Mesendoderm (in vitro differentiated cells): ENCODE measurements at regions not wholly inside any gene's neighbourhood (a gene's known extent, or its start where the extent isn't known, plus 50 kb on each side); places are given as distances from the start of the nearest gene placed in this dataset.
"Not testable (repeated sequence)": the region's sequence is repeated elsewhere in the genome, so short reads cannot be mapped to it uniquely, and the experiment has no call there.

ENCODE experiments used
- DNase-seq: peaks from one replicate; pipeline ENCODE4 v3.0.0; 2013
- H2AK5ac ChIP-seq: 2 replicates; pipeline ENCODE4 v1.6.1; 2013; ENCODE audit warnings: low read length, inconsistent platforms
- H2BK120ac ChIP-seq: 2 replicates; pipeline ENCODE4 v1.6.1; 2013; ENCODE audit warnings: low read depth, mild to moderate bottlenecking, low read length, moderate library complexity, mixed read lengths
- H2BK15ac ChIP-seq: replicated peaks from 2 replicates; pipeline ENCODE4 v1.6.1; 2013; ENCODE audit warnings: low read depth, mild to moderate bottlenecking, moderate library complexity
- H2BK5ac ChIP-seq: 2 replicates; pipeline ENCODE4 v1.6.1; 2013; ENCODE audit warnings: low read length, inconsistent platforms
- H3K18ac ChIP-seq: 2 replicates; pipeline ENCODE4 v1.6.1; 2013; ENCODE audit warnings: mild to moderate bottlenecking, low read length, mixed read lengths
- H3K23ac ChIP-seq: one replicate; pipeline ENCODE4 v1.6.1; 2013; ENCODE audit warnings: low read length
- H3K27ac ChIP-seq: 2 replicates; pipeline ENCODE4 v1.5.1; 2013; ENCODE audit warnings: low read depth, mild to moderate bottlenecking, inconsistent platforms, low read length, moderate library complexity
- H3K27me3 ChIP-seq: 2 replicates; pipeline ENCODE4 v1.6.1; 2013; ENCODE audit warnings: low read length, control low read depth, mild to moderate bottlenecking, inconsistent platforms; ENCODE audit not compliant: insufficient read depth, poor library complexity
- H3K36me3 ChIP-seq: 2 replicates; pipeline ENCODE4 v1.6.1; 2013; ENCODE audit warnings: low read length, inconsistent platforms; ENCODE audit not compliant: control insufficient read depth, insufficient read depth
- H3K4ac ChIP-seq: one replicate; pipeline ENCODE4 v1.6.1; 2013; ENCODE audit warnings: low read depth, mild to moderate bottlenecking, low read length, moderate library complexity
- H3K4me1 ChIP-seq: 2 replicates; pipeline ENCODE4 v1.6.1; 2013; ENCODE audit warnings: low read depth, low read length, inconsistent platforms; ENCODE audit not compliant: control insufficient read depth
- H3K4me2 ChIP-seq: 2 replicates; pipeline ENCODE4 v1.6.1; 2013; ENCODE audit warnings: low read length
- H3K4me3 ChIP-seq: 2 replicates; pipeline ENCODE4 v1.5.1; 2013; ENCODE audit warnings: mild to moderate bottlenecking, low read length
- H3K56ac ChIP-seq: one replicate; pipeline ENCODE4 v1.6.1; 2013; ENCODE audit warnings: low read length
- H3K79me1 ChIP-seq: 2 replicates; pipeline ENCODE4 v1.6.1; 2013; ENCODE audit warnings: low read length, inconsistent platforms
- H3K79me2 ChIP-seq: 2 replicates; pipeline ENCODE4 v1.6.1; 2013; ENCODE audit warnings: mild to moderate bottlenecking, low read length; ENCODE audit not compliant: control insufficient read depth, insufficient read depth
- H3K9ac ChIP-seq: 2 replicates; pipeline ENCODE4 v1.6.1; 2013; ENCODE audit warnings: low read length, inconsistent platforms
- H4K5ac ChIP-seq: one replicate; pipeline ENCODE4 v1.6.1; 2013; ENCODE audit warnings: low read length
- H4K8ac ChIP-seq: one replicate; pipeline ENCODE4 v1.6.1; 2013; ENCODE audit warnings: low read depth, mild to moderate bottlenecking, control low read depth, low read length, moderate library complexity
- WGBS: extraction: QIAGEN DNeasy Blood & Tissue Kit; methylation state at CpG from one replicate; pipeline ENCODE4 v1.1.7; 2013; ENCODE audit warnings: low lambda C conversion rate, missing lambda C conversion rate; ENCODE audit not compliant: insufficient coverage; ENCODE audit errors: extremely low coverage; 5-methylcytosine and 5-hydroxymethylcytosine counted together

- no peaks in the 10 kb centered on the region for H3K27me3 ChIP-seq
- no CpG with 5 or more reads among the region's 1 CpG for WGBS
- no peak overlapping the region for H3K56ac ChIP-seq
- H4K8ac ChIP-seq: no peak overlapping the region
- H2BK5ac ChIP-seq: no peak overlapping the region
- H2BK15ac ChIP-seq: no peak overlapping the region
- H3K23ac ChIP-seq: no peak overlapping the region
- H4K5ac ChIP-seq: no peak overlapping the region
- no peaks in the 10 kb centered on the region for H3K79me1 ChIP-seq
- no peak overlapping the region for H2AK5ac ChIP-seq
- no peak overlapping the region for H3K4ac ChIP-seq
- no peak overlapping the region for H3K18ac ChIP-seq
- DNase-seq: no peak
- H3K4me2 ChIP-seq: no peak overlapping the region
- no peak overlapping the region for H2BK120ac ChIP-seq
- H3K9ac ChIP-seq: no peak overlapping the region
- no peak overlapping the region for H3K4me3 ChIP-seq
- no peaks in the 10 kb centered on the region for H3K79me2 ChIP-seq
- H3K36me3 ChIP-seq: no peaks in the 10 kb centered on the region
- no peak overlapping the region for H3K27ac ChIP-seq
- no peaks in the 10 kb centered on the region for H3K4me1 ChIP-seq
These were observed 60.9 kb upstream of the RAB6C start for GRCh38 chr2:129918604-129919003.

DNA sequence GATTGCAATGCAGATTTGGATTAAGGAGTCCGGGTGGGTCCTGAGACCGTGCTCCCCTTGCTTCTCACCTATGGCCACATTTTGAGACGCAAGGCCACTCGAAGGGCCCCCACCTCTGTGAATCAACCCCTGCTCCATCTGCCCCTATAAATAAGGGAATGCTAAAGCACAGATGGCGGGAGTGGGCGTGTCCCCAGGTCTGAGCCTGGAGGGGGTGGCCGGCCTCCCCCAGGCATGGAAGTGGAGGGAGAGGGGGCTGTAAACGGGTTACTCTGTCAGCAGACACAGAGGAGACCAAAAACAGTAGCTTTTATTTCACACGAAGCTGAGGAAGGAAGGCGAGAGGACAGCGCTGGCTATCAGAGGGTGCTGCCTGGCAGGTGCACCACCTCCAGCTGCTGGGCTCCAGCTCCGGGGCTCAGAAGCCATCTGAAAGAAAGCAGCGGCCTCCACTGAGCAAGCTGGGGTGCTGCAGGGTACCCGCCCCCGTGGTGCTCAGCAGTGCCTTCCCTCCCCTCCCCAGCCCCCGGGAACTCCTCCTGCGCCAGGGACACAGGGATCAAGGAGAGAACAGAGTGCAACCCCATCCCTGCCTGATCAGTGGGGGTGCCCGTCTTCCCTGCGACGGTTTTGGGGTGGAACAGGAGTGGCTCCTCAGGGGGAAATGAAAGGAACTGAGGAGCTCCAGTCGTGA lies 56.7 kb upstream of the RAB6C start:
- Histone ChIP-seq H4K8ac (no peak overlapping the region), H3K4ac (no peak overlapping the region), H3K79me2 (no peaks in the 10 kb centered on the region), H3K23ac (no peak overlapping the region), H2BK5ac (no peak overlapping the region), H3K27ac (no peak overlapping the region), H3K27me3 (no peaks in the 10 kb centered on the region), H4K5ac (no peak overlapping the region), H2BK15ac (no peak overlapping the region), H3K4me2 (no peak overlapping the region), H3K4me3 (no peak overlapping the region), H3K9ac (no peak overlapping the region), H2BK120ac (no peak overlapping the region), H3K56ac (no peak overlapping the region), H2AK5ac (no peak overlapping the region), H3K4me1 (no peaks in the 10 kb centered on the region), H3K79me1 (no peaks in the 10 kb centered on the region), H3K36me3 (no peaks in the 10 kb centered on the region), H3K18ac (no peak overlapping the region)
- WGBS: no CpG with 5 or more reads among the region's 21 CpGs
- DNase-seq: peak; percentile 14

DNA sequence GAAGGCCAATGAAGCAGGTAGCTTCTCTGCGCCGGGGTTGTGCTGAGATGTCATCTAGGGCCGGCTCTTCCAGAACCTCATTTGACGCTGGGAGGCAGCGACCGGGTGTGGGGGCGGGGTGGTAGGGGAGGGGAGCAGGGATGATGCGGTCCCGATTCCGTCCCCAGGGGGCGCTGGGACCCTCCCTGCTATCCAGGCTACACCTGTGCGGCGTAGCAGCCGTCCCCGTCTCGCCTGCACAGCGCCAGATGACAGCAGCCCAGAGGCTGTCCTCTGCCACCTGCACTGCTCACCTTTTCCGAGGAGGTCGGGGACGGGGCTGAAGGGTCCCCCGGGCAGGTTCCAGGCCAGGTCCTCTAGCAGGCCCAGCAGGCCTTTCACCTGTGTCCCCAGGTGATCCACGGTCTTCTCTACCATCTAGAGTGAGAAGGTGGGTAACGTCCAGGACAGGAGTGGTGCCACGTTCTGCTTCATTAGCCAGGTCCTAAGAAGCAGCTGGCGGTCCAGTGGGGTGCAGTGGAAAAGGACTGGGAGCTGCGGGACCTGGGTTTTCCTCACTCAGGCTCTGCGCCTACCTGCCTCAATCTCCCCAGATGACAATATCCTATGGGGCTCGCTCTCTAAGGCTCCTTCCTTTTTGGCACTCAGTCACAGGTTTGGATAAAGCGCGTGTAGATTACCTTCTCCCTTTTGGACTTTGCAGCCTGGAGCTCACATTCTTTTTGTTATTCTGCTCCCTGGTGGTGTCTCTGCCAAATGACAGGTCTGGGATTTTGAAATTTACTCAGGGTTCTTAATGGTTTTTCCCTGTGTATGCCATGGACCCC lies 56.0 kb upstream of the RAB6C start:
- H3K4me3 ChIP-seq: no peak overlapping the region
- H2BK5ac ChIP-seq: no peak overlapping the region
- H3K27me3 ChIP-seq: no peaks in the 10 kb centered on the region
- H3K36me3 ChIP-seq: no peaks in the 10 kb centered on the region
- no peak overlapping the region for H2BK120ac ChIP-seq
- DNase-seq: peak; percentile 77
- H2BK15ac ChIP-seq: no peak overlapping the region
- H3K27ac ChIP-seq: no peak overlapping the region
- peak overlapping the region; percentile 49 for H3K56ac ChIP-seq
- H3K4me2 ChIP-seq: peak overlapping the region; percentile 22
- H3K23ac ChIP-seq: no peak overlapping the region
- no peak overlapping the region for H3K18ac ChIP-seq
- H3K4ac ChIP-seq: no peak overlapping the region
- no peaks in the 10 kb centered on the region for H3K79me2 ChIP-seq
- no peaks in the 10 kb centered on the region for H3K4me1 ChIP-seq
- no peak overlapping the region for H4K5ac ChIP-seq
- WGBS: no CpG with 5 or more reads among the region's 30 CpGs
- no peak overlapping the region for H3K9ac ChIP-seq
- no peak overlapping the region for H4K8ac ChIP-seq
- no peak overlapping the region for H2AK5ac ChIP-seq
- no peaks in the 10 kb centered on the region for H3K79me1 ChIP-seq

- H3K18ac ChIP-seq, H4K5ac ChIP-seq, H3K36me3 ChIP-seq, H3K23ac ChIP-seq, H2BK15ac ChIP-seq, H2BK5ac ChIP-seq, H3K4me3 ChIP-seq, H3K9ac ChIP-seq, H2AK5ac ChIP-seq, DNase-seq, H4K8ac ChIP-seq, H3K4me2 ChIP-seq, H2BK120ac ChIP-seq, H3K79me2 ChIP-seq, H3K27me3 ChIP-seq, H3K27ac ChIP-seq, H3K79me1 ChIP-seq, H3K4ac ChIP-seq, H3K4me1 ChIP-seq, H3K56ac ChIP-seq: not testable (repeated sequence)
- no CpG with 5 or more reads among the region's 12 CpGs for WGBS
These were observed 55.4 kb upstream of the RAB6C start for GRCh38 chr2:129924115-129924514.

DNA sequence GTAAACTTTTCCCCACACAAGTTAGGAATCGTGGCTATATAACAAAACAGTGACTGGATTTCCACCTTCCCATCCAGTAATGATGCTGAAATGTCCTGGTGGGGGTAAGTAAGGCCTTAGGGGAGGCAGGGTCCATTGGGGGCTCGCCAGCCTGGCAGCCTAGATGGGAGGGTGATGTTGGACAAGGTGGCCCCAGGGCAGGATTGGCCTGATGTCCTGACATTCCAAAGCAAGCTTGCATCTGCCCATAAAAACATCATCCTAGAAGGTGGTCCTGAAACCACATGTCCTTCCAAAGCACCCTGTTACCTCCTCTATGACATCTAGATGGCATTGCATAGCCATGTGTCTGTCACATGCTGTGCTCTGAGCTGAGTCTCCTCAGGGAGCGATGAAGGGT lies 54.1 kb upstream of the RAB6C start:
- Histone ChIP-seq H2BK15ac (no peak overlapping the region), H3K4me1 (no peaks in the 10 kb centered on the region), H3K4me3 (no peak overlapping the region), H3K36me3 (no peaks in the 10 kb centered on the region), H4K8ac (no peak overlapping the region), H3K27me3 (no peaks in the 10 kb centered on the region), H3K23ac (no peak overlapping the region), H4K5ac (no peak overlapping the region), H3K18ac (no peak overlapping the region), H3K4me2 (no peak overlapping the region), H3K9ac (no peak overlapping the region), H2BK5ac (no peak overlapping the region), H2AK5ac (no peak overlapping the region), H3K56ac (no peak overlapping the region), H2BK120ac (no peak overlapping the region), H3K27ac (no peak overlapping the region), H3K4ac (no peak overlapping the region), H3K79me2 (no peaks in the 10 kb centered on the region), H3K79me1 (no peaks in the 10 kb centered on the region)
- DNase-seq: no peak
- WGBS: no CpG with 5 or more reads among the region's 3 CpGs
